GM18505 (cell line): ENCODE measurements at regions not wholly inside any gene's neighbourhood (a gene's known extent, or its start where the extent isn't known, plus 50 kb on each side); places are given as distances from the start of the nearest gene placed in this dataset.
A peak's percentile ranks its signal among the peaks of the same experiment; 100 is the strongest.

Experiments used
- ATAC-seq: cut with Tn5 transposase; IDR thresholded peaks from one replicate; pipeline ENCODE4 v1.9.1; 2021; ENCODE audit not compliant: unreplicated experiment
- POLR2A ChIP-seq: IDR thresholded peaks from 4 replicates; pipeline ENCODE4 v1.6.1; 2011; ENCODE audit warnings: borderline replicate concordance; ENCODE audit not compliant: insufficient read depth, insufficient read length; ENCODE audit errors: extremely low read depth

- ATAC-seq = no peak
- no peak for TF ChIP-seq POLR2A
Measured at GRCh38 chr1:58891347-58891746, 107.5 kb upstream of the JUN start.

GRCh38 chr1:58893257-58893869 lies 109.5 kb upstream of the JUN start:
- TF ChIP-seq POLR2A = no peak
- no peak for ATAC-seq

GRCh38 chr1:58895082-58895481 lies 111.2 kb upstream of the JUN start:
- TF ChIP-seq POLR2A = no peak
- no peak for ATAC-seq

DNA sequence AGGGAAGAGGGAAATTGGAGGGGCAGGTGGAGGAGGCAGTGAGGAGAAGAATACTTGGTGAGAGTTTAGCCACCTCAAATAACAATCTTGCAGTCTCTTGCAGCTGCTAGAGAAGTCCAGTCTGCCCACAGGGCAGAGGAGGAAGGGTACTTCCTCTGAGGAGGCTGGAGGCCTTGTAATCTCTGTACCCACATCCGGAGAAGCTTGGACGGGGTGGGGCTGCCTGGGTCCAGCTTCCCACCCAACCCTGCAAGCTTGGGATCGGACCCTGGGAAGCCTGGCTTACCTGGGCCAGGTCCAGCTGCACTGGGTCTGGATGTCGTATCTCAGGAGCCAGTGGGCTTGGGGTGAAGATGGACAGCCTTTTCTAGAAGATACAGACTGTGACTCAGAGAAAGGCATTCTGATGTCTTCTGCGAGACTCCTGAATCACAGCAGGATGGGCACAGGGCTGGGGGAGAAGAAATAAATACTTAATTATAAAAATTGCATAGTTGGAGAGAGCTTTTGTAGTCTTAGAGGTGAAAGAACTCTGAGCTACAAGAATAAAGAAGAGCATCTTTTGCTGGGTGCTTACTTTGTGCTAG lies 111.8 kb upstream of the JUN start:
- no peak for TF ChIP-seq POLR2A
- ATAC-seq = no peak

DNA sequence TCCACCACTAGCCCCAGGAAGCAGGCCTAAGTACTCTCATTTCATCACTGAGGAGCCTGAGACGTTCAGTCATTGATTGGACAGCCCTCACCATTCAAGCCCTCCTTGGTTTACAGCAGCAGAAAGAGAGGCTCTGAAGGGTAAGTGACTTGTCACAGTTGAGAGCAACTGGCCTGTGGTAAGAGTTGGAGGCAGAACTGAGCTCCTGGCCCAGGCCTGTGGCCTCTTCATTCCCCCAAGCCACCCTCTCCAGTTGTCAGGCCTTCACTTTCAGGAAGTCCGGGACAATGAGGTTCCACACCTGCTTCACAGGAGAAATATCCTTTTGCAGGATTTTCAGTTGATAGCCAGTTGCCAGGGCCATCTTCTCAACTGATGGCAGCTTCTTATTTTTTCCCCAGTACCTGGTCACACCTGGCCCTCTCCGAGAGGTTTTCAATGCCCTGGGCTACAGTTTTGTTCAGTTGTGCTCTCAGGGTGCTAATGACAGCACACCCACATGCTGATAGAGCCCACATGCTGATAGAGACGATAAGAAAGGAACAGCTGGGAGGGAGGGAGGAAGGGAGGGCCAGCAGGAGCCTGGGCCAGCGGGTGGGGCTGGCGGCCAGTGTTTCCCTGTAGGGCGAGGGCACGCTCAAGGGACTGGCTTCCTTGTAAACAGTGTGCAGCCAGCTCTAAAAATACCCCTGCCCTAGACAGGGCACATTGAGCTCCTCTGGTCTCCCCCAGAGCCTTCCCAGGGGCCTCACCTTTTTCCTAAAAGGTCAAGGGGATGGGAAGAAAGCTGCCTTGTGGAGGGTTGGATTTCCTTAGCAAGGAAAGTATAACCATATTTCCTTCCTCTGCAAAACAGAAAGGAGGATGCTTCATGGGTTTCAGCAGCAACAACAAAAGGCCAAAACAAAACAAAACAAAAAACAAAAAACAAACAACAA lies 112.7 kb upstream of the JUN start:
- TF ChIP-seq POLR2A = no peak
- no peak for ATAC-seq

GRCh38 chr1:58898739-58899586 lies 115.1 kb upstream of the JUN start:
- no peak for TF ChIP-seq POLR2A
- ATAC-seq = no peak

DNA sequence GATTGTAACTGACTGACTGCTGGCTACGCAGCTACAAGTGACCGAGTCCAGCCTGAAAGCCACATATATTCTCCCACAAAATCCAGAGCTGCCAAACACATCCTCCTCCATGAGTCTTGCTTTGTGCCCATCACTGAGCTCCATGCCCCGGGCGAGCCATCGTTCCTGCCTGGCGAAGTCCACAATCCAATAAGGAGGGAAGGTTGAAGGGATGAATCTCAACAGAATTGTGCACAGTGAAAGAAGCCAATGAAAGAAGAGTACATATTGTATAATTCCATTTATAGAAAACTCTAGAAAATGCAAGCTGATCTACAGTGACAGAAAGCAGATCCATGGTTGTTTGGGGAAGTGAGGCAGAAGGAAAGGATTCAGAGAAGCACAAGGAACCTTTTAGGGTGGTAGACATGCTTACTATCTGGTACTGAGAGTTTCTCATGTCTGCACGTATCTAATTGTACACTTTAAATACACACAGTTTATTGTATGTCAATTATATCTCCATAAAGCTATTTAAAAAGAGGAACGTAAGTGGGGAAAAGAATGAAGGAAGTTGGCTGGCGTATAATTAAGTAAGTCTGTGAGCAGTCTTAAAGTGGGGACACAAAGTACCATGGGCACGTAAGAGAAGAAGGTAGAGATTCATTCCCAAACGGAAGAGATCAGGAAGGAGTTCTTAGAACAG lies 115.9 kb upstream of the JUN start:
- no peak for ATAC-seq
- no peak for TF ChIP-seq POLR2A

- no peak for ATAC-seq
- no peak for TF ChIP-seq POLR2A
Measured at GRCh38 chr1:58900396-58900795, 116.5 kb upstream of the JUN start.

DNA sequence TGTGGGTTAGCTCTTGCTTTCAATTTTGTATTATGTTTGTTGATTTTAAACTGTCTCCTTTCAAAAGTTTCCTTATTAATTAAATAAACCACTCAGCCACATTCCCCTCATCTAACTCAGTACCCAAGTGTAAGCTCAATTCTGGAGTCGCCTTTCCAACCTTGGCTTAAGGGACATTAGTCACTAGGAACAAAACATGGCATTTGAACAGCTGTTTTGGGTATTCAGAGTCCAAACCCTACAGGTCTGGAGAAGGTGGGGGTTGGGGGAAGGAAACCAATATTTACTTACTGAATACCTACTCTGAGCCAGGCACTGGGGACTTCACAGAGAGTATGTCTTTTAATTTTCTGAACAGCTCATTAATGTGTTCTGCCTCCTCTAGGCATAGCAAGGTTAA lies 117.2 kb upstream of the JUN start:
- no peak for ATAC-seq
- no peak for TF ChIP-seq POLR2A

GRCh38 chr1:58902830-58903513 lies 119.1 kb upstream of the JUN start:
- no peak for TF ChIP-seq POLR2A
- ATAC-seq = no peak

GRCh38 chr1:58903514-58904298 lies 119.9 kb upstream of the JUN start:
- TF ChIP-seq POLR2A = peak; percentile 90
- peak; percentile 86 for ATAC-seq
